NOMO-1 (cell line): ENCODE measurements at regions not wholly inside any gene's neighbourhood (a gene's known extent, or its start where the extent isn't known, plus 50 kb on each side); places are given as distances from the start of the nearest gene placed in this dataset.
"Not testable (repeated sequence)": the region's sequence is repeated elsewhere in the genome, so short reads cannot be mapped to it uniquely, and the experiment has no call there.

Source experiments
- DNase-seq, 2 experiments: peaks; one replicate each; lab custom pipeline; 2025; ENCODE audit not compliant: unreplicated experiment in 2 of 2; lab: John Stamatoyannopoulos, UW

GRCh38 chr15:69597061-69597592 lies 144.5 kb downstream of the RPLP1 start:
- no peak for DNase-seq

GRCh38 chr15:69599271-69599670 lies 146.7 kb downstream of the RPLP1 start:
- DNase-seq, result no peak

- DNase-seq, result no peak
Observed at GRCh38 chr15:69600556-69601085, 148.0 kb downstream of the RPLP1 start.

GRCh38 chr15:69601711-69602504 lies 149.3 kb downstream of the RPLP1 start:
- no peak for DNase-seq

GRCh38 chr15:69602921-69603320 lies 150.3 kb downstream of the RPLP1 start:
- no peak for DNase-seq

GRCh38 chr15:69603369-69604071 lies 150.9 kb downstream of the RPLP1 start:
- no peak for DNase-seq

- DNase-seq, result no peak
Observed at GRCh38 chr15:69604072-69604411, 151.4 kb downstream of the RPLP1 start.

- peak; percentile 37 to 81 for DNase-seq
Observed at GRCh38 chr15:69606144-69606543, 153.5 kb downstream of the RPLP1 start.

- DNase-seq, result peak; percentile 23 to 57
Observed at GRCh38 chr15:69606921-69607500, 154.4 kb downstream of the RPLP1 start.

- DNase-seq, result no peak
Observed at GRCh38 chr15:69608661-69609060, 156.0 kb downstream of the RPLP1 start.

- DNase-seq, result peak in 1 of 2 experiments; percentile 40
Observed at GRCh38 chr15:69609176-69609575, 156.6 kb downstream of the RPLP1 start.

GRCh38 chr15:69609776-69610175 lies 157.2 kb downstream of the RPLP1 start:
- no peak for DNase-seq

GRCh38 chr15:69610277-69610676 lies 157.7 kb downstream of the RPLP1 start:
- peak; percentile 48 to 97 for DNase-seq

GRCh38 chr15:69610858-69611257 lies 158.2 kb downstream of the RPLP1 start:
- no peak for DNase-seq

- no peak for DNase-seq
Observed at GRCh38 chr15:69612112-69612511, 159.5 kb downstream of the RPLP1 start.

- DNase-seq, result peak; percentile 10 to 21
Observed at GRCh38 chr15:69613182-69613581, 160.6 kb downstream of the RPLP1 start.

GRCh38 chr15:69613988-69614387 lies 161.4 kb downstream of the RPLP1 start:
- DNase-seq, result no peak

GRCh38 chr15:69615736-69616135 lies 163.1 kb downstream of the RPLP1 start:
- DNase-seq, result no peak

GRCh38 chr15:69616558-69616957 lies 163.9 kb downstream of the RPLP1 start:
- DNase-seq, result no peak

- not testable (repeated sequence) for DNase-seq
Observed at GRCh38 chr15:69617144-69617543, 164.5 kb downstream of the RPLP1 start.

GRCh38 chr15:69623392-69624154 lies 171.0 kb downstream of the RPLP1 start:
- no peak for DNase-seq
